K562 (cell line): ENCODE measurements at regions not wholly inside any gene's neighbourhood (a gene's known extent, or its start where the extent isn't known, plus 50 kb on each side); places are given as distances from the start of the nearest gene placed in this dataset.

Experiments used
- AFF1 ChIP-seq, 2 experiments: fragments of 450-650 bp; IDR thresholded peaks; 2 replicates each; pipeline ENCODE4 v1.6.1; 2018; ENCODE audit warnings: mild to moderate bottlenecking in 2 of 2, low read depth in 1 of 2; ENCODE audit not compliant: partially characterized antibody in 2 of 2
- CBX3 ChIP-seq, 2 experiments: IDR thresholded peaks; 1 replicate in 1 of 2; 2 replicates in 1 of 2; pipeline ENCODE4 v1.6.1; 2012; ENCODE audit warnings: inconsistent platforms in 2 of 2, low read length in 2 of 2, borderline replicate concordance in 1 of 2, control low read depth in 1 of 2
- KLF1 ChIP-seq: fragments of 450-650 bp; IDR thresholded peaks from 2 replicates; pipeline ENCODE4 v1.6.1; 2016; ENCODE audit warnings: missing genetic modification characterization, missing compliant biosample characterization
- KLF6 ChIP-seq: fragments of 250-450 bp; sonication (Bioruptor Pico); IDR thresholded peaks from 2 replicates; pipeline ENCODE4 v1.4.0; 2020; ENCODE audit warnings: mild to moderate bottlenecking, moderate library complexity, borderline replicate concordance
- PHB2 ChIP-seq: fragments of 450-650 bp; IDR thresholded peaks from 2 replicates; pipeline ENCODE4 v1.6.1; 2017; ENCODE audit warnings: low read depth
- SAFB2 ChIP-seq: fragments of 200-400 bp; formaldehyde crosslinking; IDR thresholded peaks from 2 replicates; pipeline ENCODE4 v1.6.1; 2018; ENCODE audit warnings: borderline replicate concordance, low read length, low read depth, moderate library complexity; ENCODE audit not compliant: severe bottlenecking
- SETDB1 ChIP-seq: IDR thresholded peaks from one replicate; pipeline ENCODE4 v1.6.1; 2012; ENCODE audit warnings: low read length, control low read depth, inconsistent platforms
- SRF ChIP-seq, 2 experiments: fragments of 250-450, 450-650 bp in 1 of 2; sonication (Bioruptor Pico) in 1 of 2; sonication (generic) in 1 of 2; formaldehyde crosslinking; IDR thresholded peaks; 2 replicates each; pipeline versions ENCODE4 v1.5.0 to v1.5.1; 2020 to 2022; ENCODE audit warnings: mild to moderate bottlenecking in 1 of 2, missing genetic modification reagents in 1 of 2
- TAF15 ChIP-seq: fragments of 200-400 bp; formaldehyde crosslinking; IDR thresholded peaks from 2 replicates; pipeline ENCODE4 v1.6.1; 2017; ENCODE audit warnings: mild to moderate bottlenecking, low read depth, low read length, moderate library complexity
- ZNF57 ChIP-seq: fragments of 450-650 bp; formaldehyde crosslinking; IDR thresholded peaks from 2 replicates; pipeline ENCODE4 v1.4.0; 2020; ENCODE audit warnings: mild to moderate bottlenecking, moderate library complexity
- ZNF609 ChIP-seq: sonication (generic); formaldehyde crosslinking; IDR thresholded peaks from 2 replicates; pipeline ENCODE4 v1.8.1; 2023; ENCODE audit warnings: missing genetic modification reagents, mild to moderate bottlenecking, borderline replicate concordance
- ZNF668 ChIP-seq: fragments of 250-450 bp; sonication (Bioruptor Pico); IDR thresholded peaks from 2 replicates; pipeline ENCODE4 v1.8.0; 2022; ENCODE audit warnings: mild to moderate bottlenecking, inconsistent platforms
- ZNF780A ChIP-seq: fragments of 250-450 bp; sonication (Bioruptor Pico); IDR thresholded peaks from 2 replicates; pipeline ENCODE4 v1.5.0; 2021; ENCODE audit warnings: mild to moderate bottlenecking
- TF ChIP-seq, protein P1 (sequence below): fragments of 450-650 bp; formaldehyde crosslinking; IDR thresholded peaks from 2 replicates; pipeline ENCODE4 v1.4.0; 2022; ENCODE audit warnings: missing genetic modification characterization
- TF ChIP-seq, protein P2 (sequence below): fragments of 450-650 bp; formaldehyde crosslinking; IDR thresholded peaks from 2 replicates; pipeline ENCODE4 v1.4.0; 2022; ENCODE audit warnings: mild to moderate bottlenecking, moderate library complexity
- TF ChIP-seq, protein P3 (sequence below): fragments of 250-450 bp; sonication (Bioruptor Pico); IDR thresholded peaks from 2 replicates; pipeline ENCODE4 v1.8.0; 2021; ENCODE audit warnings: moderate library complexity, mild to moderate bottlenecking, inconsistent platforms

GRCh38 chr11:119474682-119475596, 52.0 kb upstream of the THY1 start (continued):
- TF ChIP-seq AFF1 (IDR thresholded peaks at IDR 0.05; ENCODE audit: low read depth in 1 of 2, partially characterized antibody in 2 of 2) (no peak), ZNF668 (CRISPR knock-in tag) (no peak), KLF6 (CRISPR knock-in tag) (no peak), ZNF780A (CRISPR knock-in tag) (no peak), PHB2 (no peak), SETDB1 (no peak), CBX3 (IDR thresholded peaks at IDR 0.05; ENCODE audit: borderline replicate concordance in 1 of 2, low read length in 2 of 2) (no peak), ZNF609 (CRISPR knock-in tag) (no peak), SRF (CRISPR knock-in tag; IDR thresholded peaks at IDR 0.05) (no peak), TAF15 (no peak), KLF1 (tag) (no peak), ZNF57 (no peak), SAFB2 (no peak)
- TF ChIP-seq, protein P1, sequence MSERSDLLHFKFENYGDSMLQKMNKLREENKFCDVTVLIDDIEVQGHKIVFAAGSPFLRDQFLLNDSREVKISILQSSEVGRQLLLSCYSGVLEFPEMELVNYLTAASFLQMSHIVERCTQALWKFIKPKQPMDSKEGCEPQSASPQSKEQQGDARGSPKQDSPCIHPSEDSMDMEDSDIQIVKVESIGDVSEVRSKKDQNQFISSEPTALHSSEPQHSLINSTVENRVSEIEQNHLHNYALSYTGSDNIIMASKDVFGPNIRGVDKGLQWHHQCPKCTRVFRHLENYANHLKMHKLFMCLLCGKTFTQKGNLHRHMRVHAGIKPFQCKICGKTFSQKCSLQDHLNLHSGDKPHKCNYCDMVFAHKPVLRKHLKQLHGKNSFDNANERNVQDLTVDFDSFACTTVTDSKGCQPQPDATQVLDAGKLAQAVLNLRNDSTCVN: no peak
- TF ChIP-seq, protein P2, sequence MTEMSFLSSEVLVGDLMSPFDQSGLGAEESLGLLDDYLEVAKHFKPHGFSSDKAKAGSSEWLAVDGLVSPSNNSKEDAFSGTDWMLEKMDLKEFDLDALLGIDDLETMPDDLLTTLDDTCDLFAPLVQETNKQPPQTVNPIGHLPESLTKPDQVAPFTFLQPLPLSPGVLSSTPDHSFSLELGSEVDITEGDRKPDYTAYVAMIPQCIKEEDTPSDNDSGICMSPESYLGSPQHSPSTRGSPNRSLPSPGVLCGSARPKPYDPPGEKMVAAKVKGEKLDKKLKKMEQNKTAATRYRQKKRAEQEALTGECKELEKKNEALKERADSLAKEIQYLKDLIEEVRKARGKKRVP (CRISPR knock-in tag): no peak
- TF ChIP-seq, protein P3, sequence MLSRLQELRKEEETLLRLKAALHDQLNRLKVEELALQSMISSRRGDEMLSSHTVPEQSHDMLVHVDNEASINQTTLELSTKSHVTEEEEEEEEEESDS: no peak
